ENCODE measurements at regions not wholly inside any gene's neighbourhood (a gene's known extent, or its start where the extent isn't known, plus 50 kb on each side); places are given as distances from the start of the nearest gene placed in this dataset.
"Not testable (repeated sequence)": the region's sequence is repeated elsewhere in the genome, so short reads cannot be mapped to it uniquely, and the experiment has no call there.

DNA sequence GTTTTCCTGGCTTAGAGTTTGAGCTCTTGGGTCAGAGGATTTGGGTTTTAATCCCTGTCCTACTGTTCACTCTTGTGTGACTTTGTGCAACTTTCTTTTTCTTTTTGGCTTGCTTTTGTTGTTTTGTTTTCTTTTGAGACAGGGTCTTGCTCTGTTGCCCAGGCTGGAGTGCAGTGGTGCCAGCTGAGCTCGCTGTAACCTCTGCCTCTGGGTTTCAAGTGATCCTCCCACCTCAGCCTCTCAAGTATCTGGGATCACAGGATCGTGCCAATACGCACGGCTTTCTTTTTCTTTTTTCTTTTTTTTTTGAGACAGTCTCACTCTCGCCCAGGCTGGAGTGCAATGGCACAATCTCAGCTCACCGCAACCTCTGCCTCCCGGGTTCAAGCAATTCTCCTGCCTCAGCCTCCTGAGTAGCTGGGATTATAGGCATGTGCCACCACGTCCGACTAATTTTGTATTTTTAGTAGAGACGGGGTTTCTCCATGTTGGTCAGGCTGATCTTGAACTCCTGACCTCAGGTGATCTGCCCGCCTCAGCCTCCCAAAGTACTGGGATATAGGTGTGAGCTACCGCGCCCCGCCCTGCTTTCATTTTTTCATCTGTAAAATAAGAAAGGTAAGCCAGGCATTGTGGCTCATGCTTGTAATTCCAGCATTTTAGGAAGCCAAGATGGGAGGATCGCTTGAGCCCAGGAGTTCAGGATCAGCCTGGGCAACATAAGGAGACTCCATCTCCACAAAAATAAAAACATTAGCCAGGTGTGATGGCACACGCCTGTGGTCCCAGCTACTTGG, 76.1 kb upstream of the ZNF217 start:
- ATAC-seq (ENCODE audit: low read depth); DNase-seq (ENCODE audit: low spot score in 2 of 2); H3K4me3 Mint-ChIP-seq; H3K27me3 Mint-ChIP-seq; H3K27ac Mint-ChIP-seq; H3K36me3 Mint-ChIP-seq; H3K4me1 Mint-ChIP-seq; H3K9me3 Mint-ChIP-seq: not testable (repeated sequence)

DNA sequence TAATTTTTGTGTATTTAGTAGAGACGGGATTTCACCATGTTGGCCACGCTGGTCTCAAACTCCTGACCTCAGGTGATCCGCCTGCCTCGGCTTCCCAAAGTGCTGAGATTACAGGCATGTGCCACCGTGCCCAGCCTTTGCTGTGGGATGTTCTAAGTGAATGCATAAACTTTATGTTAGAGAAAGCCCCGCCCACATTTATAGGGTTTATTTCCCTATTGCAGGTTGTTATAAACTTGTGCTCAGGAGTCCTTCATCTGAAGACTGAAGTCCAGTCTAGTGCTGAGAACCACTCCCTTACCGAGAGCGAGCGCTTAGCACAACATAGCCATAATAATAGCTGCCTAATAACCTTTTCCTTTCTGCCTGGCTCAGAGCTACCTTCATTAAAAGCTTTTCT, 75.4 kb upstream of the ZNF217 start:
- no peaks in the 10 kb centered on the region for H3K27me3 Mint-ChIP-seq
- H3K4me1 Mint-ChIP-seq = no peaks in the 10 kb centered on the region
- no peak for ATAC-seq (ENCODE audit: low read depth)
- DNase-seq (ENCODE audit: low spot score in 2 of 2) = no peak
- no peak overlapping the region for H3K27ac Mint-ChIP-seq
- no peaks in the 10 kb centered on the region for H3K36me3 Mint-ChIP-seq
- H3K4me3 Mint-ChIP-seq = no peak overlapping the region
- no peaks in the 10 kb centered on the region for H3K9me3 Mint-ChIP-seq

DNA sequence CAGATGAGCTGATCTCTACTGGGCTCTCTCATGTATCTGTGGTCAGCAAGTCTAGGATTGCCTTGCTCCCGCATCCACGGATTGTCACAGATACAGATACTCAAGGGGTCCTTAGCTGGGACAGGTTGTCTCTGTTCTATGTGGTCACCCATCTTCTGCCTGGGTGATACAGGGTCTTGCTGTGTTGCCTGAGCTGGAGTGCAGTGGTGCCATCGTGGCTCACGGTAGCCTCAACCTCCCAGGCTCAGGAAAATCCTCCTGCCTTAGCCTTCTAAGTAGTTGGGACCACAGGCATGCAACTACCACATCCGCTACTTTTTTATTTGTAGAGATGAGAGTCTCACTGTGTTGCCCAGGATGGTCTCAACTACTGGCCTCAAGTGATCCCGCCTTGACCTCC, 72.5 kb upstream of the ZNF217 start:
- DNase-seq (ENCODE audit: low spot score in 2 of 2) (no peak), ATAC-seq (ENCODE audit: low read depth) (no peak)
- no peaks in the 10 kb centered on the region for H3K9me3 Mint-ChIP-seq
- no peaks in the 10 kb centered on the region for H3K27me3 Mint-ChIP-seq
- H3K4me3 Mint-ChIP-seq = no peak overlapping the region
- peaks cover 5% of the 10 kb centered on the region for H3K4me1 Mint-ChIP-seq
- no peaks in the 10 kb centered on the region for H3K36me3 Mint-ChIP-seq
- H3K27ac Mint-ChIP-seq = no peak overlapping the region

DNA sequence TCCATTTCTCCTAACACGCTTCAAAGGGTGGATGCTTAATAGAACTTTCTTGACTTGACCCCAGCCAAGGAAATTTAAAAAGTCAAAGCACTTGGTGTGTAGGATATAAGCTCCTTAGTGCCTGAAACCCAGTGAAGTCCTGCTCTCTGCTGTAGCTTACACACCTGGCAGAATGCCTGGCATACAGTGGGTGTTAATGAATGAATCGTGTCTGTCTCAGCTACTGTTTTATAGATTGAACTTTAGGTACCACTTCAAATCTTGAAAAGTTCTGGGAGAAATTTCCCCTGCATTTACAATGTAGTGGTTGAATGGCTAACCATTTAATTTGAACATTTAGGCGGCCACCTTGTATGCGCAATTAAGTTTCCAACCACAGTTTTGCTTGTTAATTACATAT, 70.5 kb upstream of the ZNF217 start:
- DNase-seq (ENCODE audit: low spot score in 2 of 2) = no peak
- H3K4me1 Mint-ChIP-seq = peaks cover 14% of the 10 kb centered on the region
- H3K27ac Mint-ChIP-seq = no peak overlapping the region
- no peaks in the 10 kb centered on the region for H3K9me3 Mint-ChIP-seq
- H3K36me3 Mint-ChIP-seq = no peaks in the 10 kb centered on the region
- H3K27me3 Mint-ChIP-seq = no peaks in the 10 kb centered on the region
- H3K4me3 Mint-ChIP-seq = no peak overlapping the region
- no peak for ATAC-seq (ENCODE audit: low read depth)

DNA sequence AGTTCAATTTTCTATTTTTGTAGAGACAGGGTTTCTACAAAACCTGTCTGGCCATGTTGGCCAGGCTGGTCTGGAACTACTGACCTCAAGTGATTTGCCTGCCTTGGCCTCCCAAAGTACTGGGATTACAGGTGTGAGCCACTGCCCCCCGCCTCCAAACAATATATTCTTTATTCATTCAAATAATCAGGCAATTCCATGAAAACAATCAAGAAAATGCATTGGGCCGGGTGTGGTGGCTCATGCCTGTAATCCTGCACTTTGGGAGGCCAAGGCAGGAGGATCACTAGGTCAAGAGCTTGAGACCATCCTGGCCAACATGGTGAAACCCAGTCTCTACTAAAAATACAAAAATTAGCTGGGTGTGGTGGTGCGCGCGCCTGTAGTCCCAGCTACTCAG, 69.9 kb upstream of the ZNF217 start:
- H3K4me1 Mint-ChIP-seq = peaks cover 14% of the 10 kb centered on the region
- not testable (repeated sequence) for H3K36me3 Mint-ChIP-seq; H3K27me3 Mint-ChIP-seq; H3K4me3 Mint-ChIP-seq; ATAC-seq (ENCODE audit: low read depth); H3K27ac Mint-ChIP-seq; H3K9me3 Mint-ChIP-seq; DNase-seq (ENCODE audit: low spot score in 2 of 2)

DNA sequence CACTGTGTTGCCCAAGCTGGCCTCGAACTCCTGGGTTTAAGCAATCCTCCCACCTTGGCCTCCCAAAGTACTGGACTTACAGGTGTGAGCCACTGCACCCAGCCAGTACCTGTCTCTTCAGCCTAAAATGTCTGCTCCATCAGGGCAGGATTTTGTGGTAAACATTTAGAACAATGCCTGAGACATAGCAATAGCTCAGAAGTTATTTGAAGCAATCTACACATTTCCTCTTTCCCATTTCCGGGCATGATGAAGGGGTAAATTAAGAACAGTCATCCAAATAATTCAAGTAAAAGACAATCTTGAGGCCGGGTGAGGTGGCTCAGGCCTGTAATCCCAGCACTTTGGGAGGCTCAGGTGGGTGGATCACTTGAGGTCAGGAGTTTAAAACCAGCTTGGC, 69.0 kb upstream of the ZNF217 start:
- ATAC-seq (ENCODE audit: low read depth) = no peak
- H3K4me1 Mint-ChIP-seq = peaks cover 21% of the 10 kb centered on the region
- DNase-seq (ENCODE audit: low spot score in 2 of 2) = no peak
- no peaks in the 10 kb centered on the region for H3K36me3 Mint-ChIP-seq
- no peaks in the 10 kb centered on the region for H3K9me3 Mint-ChIP-seq
- no peak overlapping the region for H3K27ac Mint-ChIP-seq
- no peaks in the 10 kb centered on the region for H3K27me3 Mint-ChIP-seq
- no peak overlapping the region for H3K4me3 Mint-ChIP-seq

DNA sequence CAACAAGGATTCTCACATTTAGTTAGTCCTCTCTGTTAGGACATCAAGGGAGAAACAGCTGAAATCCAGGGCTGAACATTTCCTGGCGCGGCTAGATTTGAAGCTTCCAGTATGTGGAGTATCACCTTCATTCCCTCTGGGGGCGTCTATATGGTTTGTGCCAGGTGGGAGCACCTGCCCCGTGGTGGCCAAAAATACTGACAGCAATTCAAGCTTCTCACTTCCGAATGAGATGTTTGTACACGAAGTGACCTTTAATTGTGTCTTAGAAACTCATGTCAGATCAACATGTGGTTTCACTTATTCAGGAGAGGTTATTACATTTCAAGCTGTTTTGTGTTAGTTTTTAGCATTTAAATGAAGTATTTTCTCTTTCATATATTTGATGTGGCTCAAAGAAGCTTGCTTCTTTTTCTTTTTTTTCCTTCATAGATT, 67.3 kb upstream of the ZNF217 start:
- DNase-seq (ENCODE audit: low spot score in 2 of 2) (no peak), ATAC-seq (ENCODE audit: low read depth) (peak; percentile 30)
- H3K4me3 Mint-ChIP-seq = peak overlapping the region; percentile 86
- H3K9me3 Mint-ChIP-seq = no peaks in the 10 kb centered on the region
- no peaks in the 10 kb centered on the region for H3K27me3 Mint-ChIP-seq
- peaks cover 30% of the 10 kb centered on the region for H3K4me1 Mint-ChIP-seq
- peak overlapping the region; percentile 82 for H3K27ac Mint-ChIP-seq
- no peaks in the 10 kb centered on the region for H3K36me3 Mint-ChIP-seq

DNA sequence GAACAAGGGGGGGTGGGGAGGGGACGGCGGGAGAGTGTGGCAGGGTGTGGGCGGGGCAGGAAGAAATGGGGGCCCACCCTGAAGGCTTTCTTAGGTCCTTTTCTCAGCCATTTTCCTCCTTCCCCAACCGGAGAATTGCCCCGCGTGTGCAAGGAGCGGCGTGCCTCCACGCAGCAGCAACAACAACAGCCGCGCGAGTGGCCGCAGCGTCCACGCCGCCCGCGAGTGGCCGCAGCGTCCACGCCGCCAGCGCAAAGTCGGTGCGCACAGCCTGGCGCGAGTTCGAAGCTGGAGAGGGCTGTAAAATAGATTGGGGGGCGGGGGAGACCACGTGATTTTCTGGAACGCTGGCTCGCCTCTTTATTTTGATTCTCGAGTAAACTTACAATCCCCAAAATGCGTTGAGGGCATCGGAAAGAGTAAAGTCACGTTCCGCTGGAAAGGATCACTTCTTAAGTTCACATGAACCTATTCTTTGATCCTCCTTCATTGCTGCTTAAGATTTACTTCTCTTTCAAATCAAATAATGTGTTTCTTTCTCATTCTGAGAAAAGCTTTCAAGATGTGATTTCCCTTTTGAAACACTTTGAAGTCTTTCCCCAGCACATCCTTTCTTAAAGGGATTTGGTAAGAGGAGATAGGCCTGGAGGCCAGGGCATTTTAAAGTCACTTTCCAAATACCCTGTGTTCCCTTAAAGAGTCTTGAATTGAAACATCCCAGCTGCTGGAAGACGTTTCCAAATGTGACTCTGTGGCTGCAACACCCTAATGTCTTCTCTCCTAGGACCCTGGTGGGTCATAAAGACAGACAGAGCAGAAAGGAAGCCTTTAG, 66.7 kb upstream of the ZNF217 start:
- Mint-ChIP-seq H3K36me3 (no peaks in the 10 kb centered on the region), H3K4me1 (peaks cover 32% of the 10 kb centered on the region), H3K27ac (peak overlapping the region; percentile 82), H3K4me3 (peak overlapping the region; percentile 86), H3K9me3 (no peaks in the 10 kb centered on the region), H3K27me3 (no peaks in the 10 kb centered on the region)
- ATAC-seq (ENCODE audit: low read depth) = peak; percentile 43
- DNase-seq (ENCODE audit: low spot score in 2 of 2) = no peak

DNA sequence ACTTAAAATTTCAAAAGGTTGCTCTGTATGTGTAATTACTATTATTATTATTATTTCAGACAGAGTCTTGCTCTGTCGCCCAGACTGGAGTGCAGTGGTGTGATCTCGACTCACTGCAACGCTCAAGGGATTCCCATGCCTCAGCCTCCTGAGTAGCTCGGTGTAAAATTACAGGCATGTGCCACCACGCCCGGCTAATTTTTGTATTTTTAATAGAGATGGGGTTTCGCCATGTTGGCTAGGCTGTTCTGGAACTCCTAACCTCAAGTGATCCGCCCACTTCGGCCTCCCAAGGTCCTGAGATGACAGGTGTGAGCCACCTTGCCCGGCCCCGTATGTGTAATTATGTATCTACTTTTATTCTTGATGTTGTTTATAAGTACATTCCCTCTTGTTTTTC, 65.3 kb upstream of the ZNF217 start:
- H3K4me3 Mint-ChIP-seq = no peak overlapping the region
- no peak for ATAC-seq (ENCODE audit: low read depth)
- DNase-seq (ENCODE audit: low spot score in 2 of 2) = no peak

DNA sequence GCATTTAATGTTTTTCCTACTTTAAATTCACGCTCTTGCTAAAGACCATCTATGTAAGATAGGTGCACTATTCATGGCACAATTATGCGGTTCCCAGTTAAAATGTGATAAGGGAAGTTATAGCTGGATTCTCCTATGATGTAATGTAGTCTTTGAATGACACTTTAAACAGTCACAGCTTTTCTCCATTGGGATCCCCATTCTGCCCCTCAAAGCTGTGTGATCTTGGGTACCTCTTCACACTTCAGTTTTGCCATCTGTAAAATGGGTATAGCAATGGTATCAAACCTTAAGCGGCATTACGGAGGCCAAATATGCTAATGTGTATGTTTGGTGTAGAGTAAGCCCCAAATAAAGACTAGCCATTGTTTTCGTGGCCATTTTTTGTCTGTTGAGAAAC, 64.7 kb upstream of the ZNF217 start:
- DNase-seq (ENCODE audit: low spot score in 2 of 2) = no peak
- Mint-ChIP-seq H3K4me1 (peaks cover 38% of the 10 kb centered on the region), H3K4me3 (no peak overlapping the region), H3K27ac (peak overlapping the region; percentile 84), H3K27me3 (no peaks in the 10 kb centered on the region), H3K9me3 (no peaks in the 10 kb centered on the region), H3K36me3 (no peaks in the 10 kb centered on the region)
- no peak for ATAC-seq (ENCODE audit: low read depth)

More for the DNA sequence above, 65.3 kb upstream of the ZNF217 start:
- Mint-ChIP-seq H3K27me3 (no peaks in the 10 kb centered on the region), H3K9me3 (no peaks in the 10 kb centered on the region), H3K27ac (no peak overlapping the region), H3K4me1 (peaks cover 36% of the 10 kb centered on the region), H3K36me3 (no peaks in the 10 kb centered on the region)

DNA sequence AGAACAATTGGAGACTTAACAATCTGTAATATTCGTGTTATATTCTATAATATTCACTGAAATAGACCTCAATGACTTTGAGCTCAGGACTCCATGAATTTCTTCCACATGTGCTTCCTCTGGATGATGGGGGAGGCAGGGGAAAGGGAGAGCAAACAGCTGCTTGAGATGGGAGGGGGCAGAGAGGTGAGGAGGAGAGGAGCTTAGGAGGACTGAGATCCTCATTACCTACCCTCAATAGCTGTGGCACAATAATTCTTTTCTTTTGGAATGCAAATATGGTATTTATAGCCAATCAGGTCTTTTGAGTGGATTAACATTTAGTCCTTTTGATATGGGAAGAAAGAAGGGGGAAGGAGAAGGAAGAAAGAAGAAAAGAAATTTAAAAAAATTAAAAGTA, 64.1 kb upstream of the ZNF217 start:
- Mint-ChIP-seq H3K9me3 (no peaks in the 10 kb centered on the region), H3K36me3 (no peaks in the 10 kb centered on the region), H3K4me1 (peaks cover 43% of the 10 kb centered on the region), H3K27ac (peak overlapping the region; percentile 84), H3K27me3 (no peaks in the 10 kb centered on the region), H3K4me3 (no peak overlapping the region)
- ATAC-seq (ENCODE audit: low read depth) (no peak), DNase-seq (ENCODE audit: low spot score in 2 of 2) (no peak)

DNA sequence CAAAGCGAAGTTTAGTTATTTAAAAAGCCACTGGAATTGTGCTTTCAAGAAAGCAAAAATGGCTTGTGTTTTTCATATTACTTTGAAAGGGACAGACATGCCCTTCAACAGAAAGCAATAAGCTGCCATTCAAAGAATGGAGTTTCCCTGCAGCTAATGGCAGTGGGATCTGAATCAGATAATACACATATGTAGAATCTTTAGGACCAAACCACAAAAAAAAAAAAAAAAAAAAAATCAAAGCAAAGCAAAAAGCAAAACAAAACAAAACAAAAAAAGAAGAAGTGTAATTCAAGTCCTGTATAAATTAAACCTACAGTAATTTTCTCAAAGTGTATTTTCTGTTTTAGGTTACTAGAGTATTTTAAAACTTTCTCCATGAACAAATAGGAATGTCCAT, 63.6 kb upstream of the ZNF217 start:
- Mint-ChIP-seq H3K4me3 (peak overlapping the region; percentile 63), H3K4me1 (peaks cover 46% of the 10 kb centered on the region), H3K27ac (peak overlapping the region; percentile 84)

DNA sequence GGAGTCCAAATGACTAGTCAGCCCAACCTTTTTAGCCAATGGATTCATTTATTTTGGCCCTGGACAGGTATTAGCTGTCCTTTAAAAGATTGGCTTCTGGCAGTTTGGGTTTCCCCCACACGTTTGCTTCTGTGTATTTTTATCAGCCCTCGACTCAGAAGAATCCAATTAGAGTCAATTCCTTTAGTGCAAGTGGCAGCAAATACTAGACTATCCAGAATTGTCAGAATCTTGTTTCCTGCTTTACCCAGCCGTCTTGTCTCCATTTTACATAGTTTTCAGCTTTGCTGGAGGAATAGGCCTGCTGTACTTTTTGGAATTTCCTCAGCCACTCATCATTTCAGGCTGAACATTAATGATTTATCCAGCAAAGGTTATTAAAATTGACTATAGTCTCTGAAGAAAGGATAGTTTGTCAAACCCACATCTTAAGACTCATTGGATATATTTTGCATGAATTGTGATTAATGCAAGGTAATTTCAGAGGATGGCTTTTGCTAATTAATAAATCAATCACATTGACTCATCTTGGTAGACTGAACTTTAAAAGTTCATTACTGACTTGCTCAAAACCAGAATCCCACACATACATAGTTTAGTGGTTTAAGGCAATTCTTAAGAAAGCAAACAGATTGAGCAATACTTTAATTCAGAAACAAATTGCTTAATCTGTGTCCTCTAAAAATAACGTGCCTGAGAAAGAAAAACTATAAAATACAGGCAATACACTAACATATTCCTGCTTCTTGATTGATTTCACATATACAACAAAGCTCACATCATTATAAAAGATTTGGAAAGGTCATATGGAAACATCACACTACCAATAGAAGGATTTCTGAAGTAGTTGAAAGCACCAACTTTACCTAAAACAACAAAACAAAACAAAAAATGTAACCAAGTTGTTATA, 62.9 kb upstream of the ZNF217 start:
- Mint-ChIP-seq H3K4me3 (no peak overlapping the region), H3K4me1 (peaks cover 48% of the 10 kb centered on the region), H3K27me3 (no peaks in the 10 kb centered on the region), H3K36me3 (no peaks in the 10 kb centered on the region), H3K9me3 (no peaks in the 10 kb centered on the region), H3K27ac (peak overlapping the region; percentile 84)
- DNase-seq (ENCODE audit: low spot score in 2 of 2) (no peak), ATAC-seq (ENCODE audit: low read depth) (no peak)

More for the DNA sequence above, 63.6 kb upstream of the ZNF217 start:
- no peaks in the 10 kb centered on the region for H3K27me3 Mint-ChIP-seq
- ATAC-seq (ENCODE audit: low read depth) (peak; percentile 25), DNase-seq (ENCODE audit: low spot score in 2 of 2) (no peak)
- H3K36me3 Mint-ChIP-seq = no peaks in the 10 kb centered on the region
- no peaks in the 10 kb centered on the region for H3K9me3 Mint-ChIP-seq

Data from memory B cell (primary cell).